ENCODE measurements at regions not wholly inside any gene's neighbourhood (a gene's known extent, or its start where the extent isn't known, plus 50 kb on each side); places are given as distances from the start of the nearest gene placed in this dataset.
"Not testable (repeated sequence)": the region's sequence is repeated elsewhere in the genome, so short reads cannot be mapped to it uniquely, and the experiment has no call there.

DNA sequence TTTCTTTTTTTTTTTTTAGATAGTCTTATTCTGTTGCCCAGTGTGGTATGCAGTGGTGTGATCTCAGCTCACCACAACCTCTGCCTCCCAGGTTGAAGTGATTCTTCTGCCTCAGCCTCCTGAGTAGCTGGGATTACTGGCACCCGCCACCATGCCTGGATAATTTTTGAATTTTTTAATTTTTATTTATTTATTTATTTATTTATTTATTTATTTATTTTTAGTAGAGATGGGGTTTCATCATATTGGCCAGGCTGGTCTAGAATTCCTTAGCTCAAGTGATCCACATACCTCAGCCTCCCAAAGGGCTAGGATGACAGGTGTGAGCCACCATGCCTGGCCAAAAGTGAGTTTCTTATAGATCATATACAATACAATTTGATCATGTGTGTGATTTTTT is 395.9 kb upstream of the IRX2 start:
- TF ChIP-seq, protein P1, sequence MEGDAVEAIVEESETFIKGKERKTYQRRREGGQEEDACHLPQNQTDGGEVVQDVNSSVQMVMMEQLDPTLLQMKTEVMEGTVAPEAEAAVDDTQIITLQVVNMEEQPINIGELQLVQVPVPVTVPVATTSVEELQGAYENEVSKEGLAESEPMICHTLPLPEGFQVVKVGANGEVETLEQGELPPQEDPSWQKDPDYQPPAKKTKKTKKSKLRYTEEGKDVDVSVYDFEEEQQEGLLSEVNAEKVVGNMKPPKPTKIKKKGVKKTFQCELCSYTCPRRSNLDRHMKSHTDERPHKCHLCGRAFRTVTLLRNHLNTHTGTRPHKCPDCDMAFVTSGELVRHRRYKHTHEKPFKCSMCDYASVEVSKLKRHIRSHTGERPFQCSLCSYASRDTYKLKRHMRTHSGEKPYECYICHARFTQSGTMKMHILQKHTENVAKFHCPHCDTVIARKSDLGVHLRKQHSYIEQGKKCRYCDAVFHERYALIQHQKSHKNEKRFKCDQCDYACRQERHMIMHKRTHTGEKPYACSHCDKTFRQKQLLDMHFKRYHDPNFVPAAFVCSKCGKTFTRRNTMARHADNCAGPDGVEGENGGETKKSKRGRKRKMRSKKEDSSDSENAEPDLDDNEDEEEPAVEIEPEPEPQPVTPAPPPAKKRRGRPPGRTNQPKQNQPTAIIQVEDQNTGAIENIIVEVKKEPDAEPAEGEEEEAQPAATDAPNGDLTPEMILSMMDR (conservative IDR thresholded peaks at IDR 0.05; ENCODE audit: low read length), result not testable (repeated sequence)
- TF ChIP-seq EZH2phosphoT487 (IDR thresholded peaks at IDR 0.05; ENCODE audit: borderline replicate concordance), result not testable (repeated sequence)

All from Loucy (cell line).